ENCODE measurements at regions not wholly inside any gene's neighbourhood (a gene's known extent, or its start where the extent isn't known, plus 50 kb on each side); places are given as distances from the start of the nearest gene placed in this dataset.

DNA sequence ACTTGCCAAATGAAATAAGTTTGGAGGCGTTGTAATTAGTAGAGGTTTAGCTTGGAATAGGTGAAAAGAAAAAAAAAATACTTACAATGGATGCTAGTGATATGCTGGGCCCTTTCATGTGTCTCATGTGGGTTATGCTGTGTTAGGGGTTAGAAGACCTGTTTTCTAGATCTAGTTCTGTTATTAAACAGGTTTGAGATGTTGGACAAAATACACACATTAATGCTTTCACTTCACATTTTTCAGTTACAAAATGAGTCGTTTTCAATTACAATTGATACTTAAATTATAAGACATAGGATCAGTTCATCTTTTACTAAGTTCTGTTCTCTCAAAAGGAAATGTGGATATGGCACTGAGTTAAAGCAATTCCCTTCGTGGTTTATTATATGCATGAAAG lies 509.8 kb downstream of the EPM2A start:
- Mint-ChIP-seq H3K4me3 (no peak overlapping the region), H3K9me3 (no peaks in the 10 kb centered on the region; the same call in 2 of the 3 replicates), H3K36me3 (ENCODE audit: low read depth) (no peaks in the 10 kb centered on the region), H3K27me3 (ENCODE audit: insufficient read depth, low read depth, poor library complexity) (no peaks in the 10 kb centered on the region), H3K27ac (no peak overlapping the region), H3K4me1 (no peaks in the 10 kb centered on the region)
- TF ChIP-seq ZNF114 (CRISPR knock-in tag; IDR thresholded peaks at IDR 0.05) (no peak), NANOG (IDR thresholded peaks at IDR 0.05; ENCODE audit: borderline replicate concordance) (no peak), ZNF331 (CRISPR knock-in tag; IDR thresholded peaks at IDR 0.05; ENCODE audit: low read depth) (no peak), CREB1 (CRISPR knock-in tag; IDR thresholded peaks at IDR 0.05; ENCODE audit: low read depth) (no peak), JUNB (IDR thresholded peaks at IDR 0.05; ENCODE audit: unreplicated experiment) (no peak), EZH2phosphoT487 (IDR thresholded peaks at IDR 0.05; ENCODE audit: unreplicated experiment) (no peak), EZH2 (IDR thresholded peaks at IDR 0.05; ENCODE audit: low read depth, unreplicated experiment) (no peak), STAT1 (IDR thresholded peaks at IDR 0.05; ENCODE audit: unreplicated experiment) (no peak)
- TF ChIP-seq, protein P1, sequence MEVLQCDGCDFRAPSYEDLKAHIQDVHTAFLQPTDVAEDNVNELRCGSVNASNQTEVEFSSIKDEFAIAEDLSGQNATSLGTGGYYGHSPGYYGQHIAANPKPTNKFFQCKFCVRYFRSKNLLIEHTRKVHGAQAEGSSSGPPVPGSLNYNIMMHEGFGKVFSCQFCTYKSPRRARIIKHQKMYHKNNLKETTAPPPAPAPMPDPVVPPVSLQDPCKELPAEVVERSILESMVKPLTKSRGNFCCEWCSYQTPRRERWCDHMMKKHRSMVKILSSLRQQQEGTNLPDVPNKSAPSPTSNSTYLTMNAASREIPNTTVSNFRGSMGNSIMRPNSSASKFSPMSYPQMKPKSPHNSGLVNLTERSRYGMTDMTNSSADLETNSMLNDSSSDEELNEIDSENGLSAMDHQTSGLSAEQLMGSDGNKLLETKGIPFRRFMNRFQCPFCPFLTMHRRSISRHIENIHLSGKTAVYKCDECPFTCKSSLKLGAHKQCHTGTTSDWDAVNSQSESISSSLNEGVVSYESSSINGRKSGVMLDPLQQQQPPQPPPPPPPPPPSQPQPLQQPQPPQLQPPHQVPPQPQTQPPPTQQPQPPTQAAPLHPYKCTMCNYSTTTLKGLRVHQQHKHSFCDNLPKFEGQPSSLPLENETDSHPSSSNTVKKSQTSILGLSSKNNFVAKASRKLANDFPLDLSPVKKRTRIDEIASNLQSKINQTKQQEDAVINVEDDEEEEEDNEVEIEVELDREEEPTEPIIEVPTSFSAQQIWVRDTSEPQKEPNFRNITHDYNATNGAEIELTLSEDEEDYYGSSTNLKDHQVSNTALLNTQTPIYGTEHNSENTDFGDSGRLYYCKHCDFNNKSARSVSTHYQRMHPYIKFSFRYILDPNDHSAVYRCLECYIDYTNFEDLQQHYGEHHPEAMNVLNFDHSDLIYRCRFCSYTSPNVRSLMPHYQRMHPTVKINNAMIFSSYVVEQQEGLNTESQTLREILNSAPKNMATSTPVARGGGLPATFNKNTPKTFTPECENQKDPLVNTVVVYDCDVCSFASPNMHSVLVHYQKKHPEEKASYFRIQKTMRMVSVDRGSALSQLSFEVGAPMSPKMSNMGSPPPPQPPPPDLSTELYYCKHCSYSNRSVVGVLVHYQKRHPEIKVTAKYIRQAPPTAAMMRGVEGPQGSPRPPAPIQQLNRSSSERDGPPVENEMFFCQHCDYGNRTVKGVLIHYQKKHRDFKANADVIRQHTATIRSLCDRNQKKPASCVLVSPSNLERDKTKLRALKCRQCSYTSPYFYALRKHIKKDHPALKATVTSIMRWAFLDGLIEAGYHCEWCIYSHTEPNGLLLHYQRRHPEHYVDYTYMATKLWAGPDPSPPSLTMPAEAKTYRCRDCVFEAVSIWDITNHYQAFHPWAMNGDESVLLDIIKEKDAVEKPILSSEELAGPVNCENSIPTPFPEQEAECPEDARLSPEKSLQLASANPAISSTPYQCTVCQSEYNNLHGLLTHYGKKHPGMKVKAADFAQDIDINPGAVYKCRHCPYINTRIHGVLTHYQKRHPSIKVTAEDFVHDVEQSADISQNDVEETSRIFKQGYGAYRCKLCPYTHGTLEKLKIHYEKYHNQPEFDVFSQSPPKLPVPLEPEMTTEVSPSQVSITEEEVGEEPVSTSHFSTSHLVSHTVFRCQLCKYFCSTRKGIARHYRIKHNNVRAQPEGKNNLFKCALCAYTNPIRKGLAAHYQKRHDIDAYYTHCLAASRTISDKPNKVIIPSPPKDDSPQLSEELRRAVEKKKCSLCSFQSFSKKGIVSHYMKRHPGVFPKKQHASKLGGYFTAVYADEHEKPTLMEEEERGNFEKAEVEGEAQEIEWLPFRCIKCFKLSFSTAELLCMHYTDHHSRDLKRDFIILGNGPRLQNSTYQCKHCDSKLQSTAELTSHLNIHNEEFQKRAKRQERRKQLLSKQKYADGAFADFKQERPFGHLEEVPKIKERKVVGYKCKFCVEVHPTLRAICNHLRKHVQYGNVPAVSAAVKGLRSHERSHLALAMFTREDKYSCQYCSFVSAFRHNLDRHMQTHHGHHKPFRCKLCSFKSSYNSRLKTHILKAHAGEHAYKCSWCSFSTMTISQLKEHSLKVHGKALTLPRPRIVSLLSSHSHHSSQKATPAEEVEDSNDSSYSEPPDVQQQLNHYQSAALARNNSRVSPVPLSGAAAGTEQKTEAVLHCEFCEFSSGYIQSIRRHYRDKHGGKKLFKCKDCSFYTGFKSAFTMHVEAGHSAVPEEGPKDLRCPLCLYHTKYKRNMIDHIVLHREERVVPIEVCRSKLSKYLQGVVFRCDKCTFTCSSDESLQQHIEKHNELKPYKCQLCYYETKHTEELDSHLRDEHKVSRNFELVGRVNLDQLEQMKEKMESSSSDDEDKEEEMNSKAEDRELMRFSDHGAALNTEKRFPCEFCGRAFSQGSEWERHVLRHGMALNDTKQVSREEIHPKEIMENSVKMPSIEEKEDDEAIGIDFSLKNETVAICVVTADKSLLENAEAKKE (CRISPR knock-in tag; IDR thresholded peaks at IDR 0.05), result no peak
- TF ChIP-seq, protein P2, sequence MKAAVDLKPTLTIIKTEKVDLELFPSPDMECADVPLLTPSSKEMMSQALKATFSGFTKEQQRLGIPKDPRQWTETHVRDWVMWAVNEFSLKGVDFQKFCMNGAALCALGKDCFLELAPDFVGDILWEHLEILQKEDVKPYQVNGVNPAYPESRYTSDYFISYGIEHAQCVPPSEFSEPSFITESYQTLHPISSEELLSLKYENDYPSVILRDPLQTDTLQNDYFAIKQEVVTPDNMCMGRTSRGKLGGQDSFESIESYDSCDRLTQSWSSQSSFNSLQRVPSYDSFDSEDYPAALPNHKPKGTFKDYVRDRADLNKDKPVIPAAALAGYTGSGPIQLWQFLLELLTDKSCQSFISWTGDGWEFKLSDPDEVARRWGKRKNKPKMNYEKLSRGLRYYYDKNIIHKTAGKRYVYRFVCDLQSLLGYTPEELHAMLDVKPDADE (IDR thresholded peaks at IDR 0.05), result no peak
- TF ChIP-seq, protein P3, sequence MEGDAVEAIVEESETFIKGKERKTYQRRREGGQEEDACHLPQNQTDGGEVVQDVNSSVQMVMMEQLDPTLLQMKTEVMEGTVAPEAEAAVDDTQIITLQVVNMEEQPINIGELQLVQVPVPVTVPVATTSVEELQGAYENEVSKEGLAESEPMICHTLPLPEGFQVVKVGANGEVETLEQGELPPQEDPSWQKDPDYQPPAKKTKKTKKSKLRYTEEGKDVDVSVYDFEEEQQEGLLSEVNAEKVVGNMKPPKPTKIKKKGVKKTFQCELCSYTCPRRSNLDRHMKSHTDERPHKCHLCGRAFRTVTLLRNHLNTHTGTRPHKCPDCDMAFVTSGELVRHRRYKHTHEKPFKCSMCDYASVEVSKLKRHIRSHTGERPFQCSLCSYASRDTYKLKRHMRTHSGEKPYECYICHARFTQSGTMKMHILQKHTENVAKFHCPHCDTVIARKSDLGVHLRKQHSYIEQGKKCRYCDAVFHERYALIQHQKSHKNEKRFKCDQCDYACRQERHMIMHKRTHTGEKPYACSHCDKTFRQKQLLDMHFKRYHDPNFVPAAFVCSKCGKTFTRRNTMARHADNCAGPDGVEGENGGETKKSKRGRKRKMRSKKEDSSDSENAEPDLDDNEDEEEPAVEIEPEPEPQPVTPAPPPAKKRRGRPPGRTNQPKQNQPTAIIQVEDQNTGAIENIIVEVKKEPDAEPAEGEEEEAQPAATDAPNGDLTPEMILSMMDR (conservative IDR thresholded peaks at IDR 0.05; ENCODE audit: low read depth in 2 of 2), result no peak
- TF ChIP-seq, protein P4, sequence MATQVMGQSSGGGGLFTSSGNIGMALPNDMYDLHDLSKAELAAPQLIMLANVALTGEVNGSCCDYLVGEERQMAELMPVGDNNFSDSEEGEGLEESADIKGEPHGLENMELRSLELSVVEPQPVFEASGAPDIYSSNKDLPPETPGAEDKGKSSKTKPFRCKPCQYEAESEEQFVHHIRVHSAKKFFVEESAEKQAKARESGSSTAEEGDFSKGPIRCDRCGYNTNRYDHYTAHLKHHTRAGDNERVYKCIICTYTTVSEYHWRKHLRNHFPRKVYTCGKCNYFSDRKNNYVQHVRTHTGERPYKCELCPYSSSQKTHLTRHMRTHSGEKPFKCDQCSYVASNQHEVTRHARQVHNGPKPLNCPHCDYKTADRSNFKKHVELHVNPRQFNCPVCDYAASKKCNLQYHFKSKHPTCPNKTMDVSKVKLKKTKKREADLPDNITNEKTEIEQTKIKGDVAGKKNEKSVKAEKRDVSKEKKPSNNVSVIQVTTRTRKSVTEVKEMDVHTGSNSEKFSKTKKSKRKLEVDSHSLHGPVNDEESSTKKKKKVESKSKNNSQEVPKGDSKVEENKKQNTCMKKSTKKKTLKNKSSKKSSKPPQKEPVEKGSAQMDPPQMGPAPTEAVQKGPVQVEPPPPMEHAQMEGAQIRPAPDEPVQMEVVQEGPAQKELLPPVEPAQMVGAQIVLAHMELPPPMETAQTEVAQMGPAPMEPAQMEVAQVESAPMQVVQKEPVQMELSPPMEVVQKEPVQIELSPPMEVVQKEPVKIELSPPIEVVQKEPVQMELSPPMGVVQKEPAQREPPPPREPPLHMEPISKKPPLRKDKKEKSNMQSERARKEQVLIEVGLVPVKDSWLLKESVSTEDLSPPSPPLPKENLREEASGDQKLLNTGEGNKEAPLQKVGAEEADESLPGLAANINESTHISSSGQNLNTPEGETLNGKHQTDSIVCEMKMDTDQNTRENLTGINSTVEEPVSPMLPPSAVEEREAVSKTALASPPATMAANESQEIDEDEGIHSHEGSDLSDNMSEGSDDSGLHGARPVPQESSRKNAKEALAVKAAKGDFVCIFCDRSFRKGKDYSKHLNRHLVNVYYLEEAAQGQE (IDR thresholded peaks at IDR 0.05; ENCODE audit: unreplicated experiment), result no peak
- no peaks in the 10 kb centered on the region for H3K79me2 ChIP-seq (replicated peaks; ENCODE audit: insufficient read depth)
- H3F3A ChIP-seq (replicated peaks; ENCODE audit: low read depth), result no peaks in the 10 kb centered on the region
- no peaks in the 10 kb centered on the region for H3K27me3 ChIP-seq (ENCODE audit: insufficient read depth)
- H3K4me3 ChIP-seq, result no peak overlapping the region
- DNase-seq (ENCODE audit: low spot score), result no peak
- no peaks in the 10 kb centered on the region for H3K4me1 ChIP-seq (ENCODE audit: insufficient read depth)
- no peaks in the 10 kb centered on the region for H4K20me1 ChIP-seq (replicated peaks; ENCODE audit: insufficient read depth)
- ATAC-seq, result no peak
- H3K9me2 ChIP-seq (ENCODE audit: insufficient read depth), result peaks cover 6% of the 10 kb centered on the region
- H3K27ac ChIP-seq (ENCODE audit: low read depth), result no peak overlapping the region
- H3K4me2 ChIP-seq, result no peak overlapping the region
- no peak overlapping the region for H2AFZ ChIP-seq
- no peaks in the 10 kb centered on the region for H3K36me3 ChIP-seq (ENCODE audit: insufficient read depth)

Measured in GM23338 (cell line).